NB4 (cell line): ENCODE measurements at regions not wholly inside any gene's neighbourhood (a gene's known extent, or its start where the extent isn't known, plus 50 kb on each side); places are given as distances from the start of the nearest gene placed in this dataset.

ENCODE experiments used
- CTCF ChIP-seq: IDR thresholded peaks from one replicate; pipeline ENCODE4 v1.5.1; 2012; ENCODE audit warnings: low read depth, low read length
- MAX ChIP-seq: IDR thresholded peaks from 2 replicates; pipeline ENCODE4 v1.6.1; 2011; ENCODE audit warnings: low read depth, low read length
- MYC ChIP-seq: IDR thresholded peaks from 2 replicates; pipeline ENCODE4 v1.6.1; 2011; ENCODE audit warnings: low read depth, low read length
- POLR2A ChIP-seq: IDR thresholded peaks from 2 replicates; pipeline ENCODE4 v1.6.1; 2011; ENCODE audit warnings: mild to moderate bottlenecking; ENCODE audit not compliant: insufficient read length; ENCODE audit errors: extremely low read depth

GRCh38 chr7:47722126-47722525 lies 140.2 kb upstream of the TNS3 start:
- TF ChIP-seq CTCF = no peak
- TF ChIP-seq POLR2A = no peak
- no peak for TF ChIP-seq MYC
- TF ChIP-seq MAX = no peak
